ENCODE measurements at regions not wholly inside any gene's neighbourhood (a gene's known extent, or its start where the extent isn't known, plus 50 kb on each side); places are given as distances from the start of the nearest gene placed in this dataset. TPM values are rescaled to one million over a fixed set of nuclear protein-coding genes. Genes with fewer than 3 reads are reported as not detected.
A peak's percentile ranks its signal among the peaks of the same experiment; 100 is the strongest.

- no peaks in the 10 kb centered on the region for H3K9me3 ChIP-seq (ENCODE audit: low read depth)
- H3K27ac ChIP-seq, result peak overlapping the region; percentile 68
- TF ChIP-seq CTCF (IDR thresholded peaks at IDR 0.05) (no peak), EZH2 (IDR thresholded peaks at IDR 0.05) (no peak), EZH2phosphoT487 (IDR thresholded peaks at IDR 0.05) (no peak)
- peak overlapping the region; percentile 21 for H2AFZ ChIP-seq (replicated peaks)
- H3K9ac ChIP-seq, result no peak overlapping the region
- Mint-ChIP-seq H3K9me3 (peaks cover 22% of the 10 kb centered on the region), H3K27ac (peak overlapping the region; percentile 67), H3K36me3 (peaks cover 10% of the 10 kb centered on the region), H3K4me3 (no peak overlapping the region), H3K27me3 (ENCODE audit: insufficient read depth, low read depth) (peaks cover 10% of the 10 kb centered on the region), H3K4me1 (peaks cover 52% of the 10 kb centered on the region)
- no peaks in the 10 kb centered on the region for H4K20me1 ChIP-seq (ENCODE audit: low read depth)
- peak overlapping the region; percentile 4 for H3K4me2 ChIP-seq
- DNase-seq (ENCODE audit: low spot score), result no peak
- H3F3A ChIP-seq (ENCODE audit: low read depth), result peaks cover 19% of the 10 kb centered on the region
- no peaks in the 10 kb centered on the region for H3K79me2 ChIP-seq (ENCODE audit: low read depth)
- no peaks in the 10 kb centered on the region for H3K27me3 ChIP-seq
- peaks cover 40% of the 10 kb centered on the region for H3K4me1 ChIP-seq
- no peak overlapping the region for H3K4me3 ChIP-seq
- H3K36me3 ChIP-seq, result no peaks in the 10 kb centered on the region
Observed at GRCh38 chr3:192080336-192080735, 619.4 kb downstream of the PYDC2 start.

GRCh38 chr3:192082730-192083660 lies 622.0 kb downstream of the PYDC2 start:
- no peaks in the 10 kb centered on the region for H3K79me2 ChIP-seq (ENCODE audit: low read depth)
- peaks cover 19% of the 10 kb centered on the region for H3K9me3 Mint-ChIP-seq
- no peak overlapping the region for H3K4me3 ChIP-seq
- H3F3A ChIP-seq (ENCODE audit: low read depth), result peaks cover 19% of the 10 kb centered on the region
- peaks cover 35% of the 10 kb centered on the region for H3K4me1 ChIP-seq
- H3K4me1 Mint-ChIP-seq, result peaks cover 42% of the 10 kb centered on the region
- H3K27ac ChIP-seq, result no peak overlapping the region
- H3K27me3 ChIP-seq, result no peaks in the 10 kb centered on the region
- no peaks in the 10 kb centered on the region for H3K36me3 ChIP-seq
- no peak overlapping the region for H3K9ac ChIP-seq
- no peak overlapping the region for H3K4me2 ChIP-seq
- H3K9me3 ChIP-seq (ENCODE audit: low read depth), result no peaks in the 10 kb centered on the region
- peaks cover 7% of the 10 kb centered on the region for H3K36me3 Mint-ChIP-seq
- H3K4me3 Mint-ChIP-seq, result no peak overlapping the region
- H4K20me1 ChIP-seq (ENCODE audit: low read depth), result no peaks in the 10 kb centered on the region
- H2AFZ ChIP-seq (replicated peaks), result no peak overlapping the region
- no peak for DNase-seq (ENCODE audit: low spot score)
- H3K27me3 Mint-ChIP-seq (ENCODE audit: insufficient read depth, low read depth), result no peaks in the 10 kb centered on the region
- TF ChIP-seq EZH2 (IDR thresholded peaks at IDR 0.05) (no peak), EZH2phosphoT487 (IDR thresholded peaks at IDR 0.05) (no peak), CTCF (IDR thresholded peaks at IDR 0.05) (no peak)
- peak overlapping the region; percentile 61 for H3K27ac Mint-ChIP-seq

Small RNAs in the stretch of these regions (small RNA-seq; reads per million reads assigned to genes)
- gene RF00019, result not detected

Data from neural progenitor cell (in vitro differentiated cells).